Lower leg skin (tissue), 3 donors: ENCODE measurements at regions not wholly inside any gene's neighbourhood (a gene's known extent, or its start where the extent isn't known, plus 50 kb on each side); places are given as distances from the start of the nearest gene placed in this dataset.

Experiments used
- POLR2A ChIP-seq, 2 donors: fragments of 450-650 bp; IDR thresholded peaks; one replicate each; pipeline ENCODE4 v1.6.1; 2016 to 2017; ENCODE audit warnings: antibody characterized with exemption in 2 of 2, mild to moderate bottlenecking in 1 of 2, moderate library complexity in 1 of 2
- TF ChIP-seq, protein P1 (sequence below), 3 donors: fragments of 450-650 bp; IDR thresholded peaks; one replicate each; pipeline ENCODE4 v1.5.1; 2016; ENCODE audit warnings: antibody characterized with exemption in 3 of 3, mild to moderate bottlenecking in 3 of 3, moderate library complexity in 2 of 3

DNA sequence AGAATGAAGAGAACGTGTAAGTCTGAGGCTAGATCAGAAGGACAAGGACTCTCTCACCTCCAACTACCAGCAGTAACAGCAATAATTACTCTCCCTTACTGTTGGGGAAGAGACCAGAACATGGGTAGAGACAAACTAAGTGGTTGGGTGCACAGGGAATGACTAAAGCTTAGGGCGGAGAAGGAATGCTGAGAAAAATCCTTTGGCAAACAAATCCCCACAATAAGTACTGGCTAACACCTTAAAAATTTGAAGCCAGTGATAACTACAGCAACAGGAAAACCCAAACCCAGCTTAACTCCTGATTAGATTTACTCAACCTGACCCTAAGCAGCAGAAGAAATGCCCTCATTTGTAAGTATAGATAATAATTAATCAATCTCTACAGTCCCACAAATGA lies 759.0 kb downstream of the AACS start:
- TF ChIP-seq POLR2A (IDR thresholded peaks at IDR 0.05): no peak
- TF ChIP-seq, protein P1, sequence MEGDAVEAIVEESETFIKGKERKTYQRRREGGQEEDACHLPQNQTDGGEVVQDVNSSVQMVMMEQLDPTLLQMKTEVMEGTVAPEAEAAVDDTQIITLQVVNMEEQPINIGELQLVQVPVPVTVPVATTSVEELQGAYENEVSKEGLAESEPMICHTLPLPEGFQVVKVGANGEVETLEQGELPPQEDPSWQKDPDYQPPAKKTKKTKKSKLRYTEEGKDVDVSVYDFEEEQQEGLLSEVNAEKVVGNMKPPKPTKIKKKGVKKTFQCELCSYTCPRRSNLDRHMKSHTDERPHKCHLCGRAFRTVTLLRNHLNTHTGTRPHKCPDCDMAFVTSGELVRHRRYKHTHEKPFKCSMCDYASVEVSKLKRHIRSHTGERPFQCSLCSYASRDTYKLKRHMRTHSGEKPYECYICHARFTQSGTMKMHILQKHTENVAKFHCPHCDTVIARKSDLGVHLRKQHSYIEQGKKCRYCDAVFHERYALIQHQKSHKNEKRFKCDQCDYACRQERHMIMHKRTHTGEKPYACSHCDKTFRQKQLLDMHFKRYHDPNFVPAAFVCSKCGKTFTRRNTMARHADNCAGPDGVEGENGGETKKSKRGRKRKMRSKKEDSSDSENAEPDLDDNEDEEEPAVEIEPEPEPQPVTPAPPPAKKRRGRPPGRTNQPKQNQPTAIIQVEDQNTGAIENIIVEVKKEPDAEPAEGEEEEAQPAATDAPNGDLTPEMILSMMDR (IDR thresholded peaks at IDR 0.05): no peak
